Renal cortical epithelial cell (primary cell): ENCODE measurements at regions not wholly inside any gene's neighbourhood (a gene's known extent, or its start where the extent isn't known, plus 50 kb on each side); places are given as distances from the start of the nearest gene placed in this dataset.

Source experiments
- DNase-seq: peaks from one replicate; pipeline ENCODE4 v3.0.0-alpha.2; 2011; ENCODE audit warnings: low read depth

DNA sequence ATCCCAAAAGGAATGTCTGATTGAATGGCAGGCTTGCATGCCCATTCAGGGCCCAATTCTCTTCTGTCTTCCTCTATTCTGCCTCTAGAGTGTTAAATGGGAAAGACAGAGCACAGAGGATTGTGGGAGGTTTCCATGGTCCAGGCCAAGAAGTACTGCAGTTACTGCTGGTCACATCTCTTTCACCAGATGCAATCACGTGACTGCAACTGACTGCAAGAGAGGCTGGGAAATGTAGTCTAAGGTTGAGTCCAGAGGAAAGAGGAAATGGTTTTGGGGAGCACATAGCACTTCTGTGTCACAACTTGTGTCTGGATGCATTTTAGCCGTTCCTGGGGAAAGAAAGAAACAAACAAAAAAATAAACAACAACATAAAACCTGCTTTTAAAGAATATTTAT is 336.4 kb upstream of the BTBD3 start:
- DNase-seq: no peak

- DNase-seq: peak; percentile 18
Observed at GRCh38 chr20:11582060-11582459, 335.6 kb upstream of the BTBD3 start.

DNA sequence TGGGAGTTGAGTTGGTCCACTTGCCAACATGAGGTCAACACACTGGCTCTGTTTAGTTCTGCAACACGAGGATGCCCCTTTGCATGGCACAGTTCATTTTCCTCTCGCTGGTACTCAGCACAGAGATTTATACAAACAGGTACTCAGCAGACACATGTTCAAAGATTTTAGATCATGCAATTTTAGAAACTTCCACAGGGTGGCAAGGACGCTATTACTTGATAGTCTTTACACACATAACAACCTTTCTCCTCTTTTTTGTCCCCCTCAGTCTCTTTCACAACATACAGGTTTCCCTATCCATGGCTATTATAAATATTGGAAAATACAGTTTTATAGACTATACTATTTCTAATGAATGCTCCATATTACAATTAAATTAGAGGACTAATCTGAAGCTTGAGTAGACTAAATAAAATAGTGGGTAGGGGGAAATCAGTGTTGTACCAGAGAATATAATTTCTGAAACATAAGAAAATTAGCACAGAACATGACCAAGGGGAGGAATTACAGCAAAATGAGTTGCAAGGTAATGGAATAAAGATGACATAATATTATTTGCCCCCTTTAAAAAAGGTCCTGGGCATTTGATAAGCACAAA is 331.8 kb upstream of the BTBD3 start:
- DNase-seq: peak; percentile 50

- DNase-seq: no peak
Observed at GRCh38 chr20:11588875-11589274, 328.8 kb upstream of the BTBD3 start.

DNA sequence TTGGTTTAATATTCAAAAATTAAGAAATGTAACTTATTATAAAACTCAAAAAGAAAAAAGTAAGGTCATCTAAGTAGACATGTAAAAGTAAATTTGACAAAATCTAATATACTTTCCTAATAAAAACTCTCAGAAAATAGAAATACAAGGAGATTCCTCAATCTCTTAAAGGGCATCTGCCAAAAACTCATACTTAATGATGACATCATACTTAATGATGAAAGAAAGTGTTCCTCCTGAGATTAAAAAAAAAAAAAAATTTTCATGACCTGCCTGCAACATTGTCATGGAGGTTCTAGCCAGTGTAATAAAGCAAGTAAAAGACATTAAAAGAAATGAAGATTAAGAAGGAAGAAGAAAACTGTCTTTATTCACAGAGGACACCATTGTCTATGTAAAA is 325.7 kb upstream of the BTBD3 start:
- DNase-seq: no peak

DNA sequence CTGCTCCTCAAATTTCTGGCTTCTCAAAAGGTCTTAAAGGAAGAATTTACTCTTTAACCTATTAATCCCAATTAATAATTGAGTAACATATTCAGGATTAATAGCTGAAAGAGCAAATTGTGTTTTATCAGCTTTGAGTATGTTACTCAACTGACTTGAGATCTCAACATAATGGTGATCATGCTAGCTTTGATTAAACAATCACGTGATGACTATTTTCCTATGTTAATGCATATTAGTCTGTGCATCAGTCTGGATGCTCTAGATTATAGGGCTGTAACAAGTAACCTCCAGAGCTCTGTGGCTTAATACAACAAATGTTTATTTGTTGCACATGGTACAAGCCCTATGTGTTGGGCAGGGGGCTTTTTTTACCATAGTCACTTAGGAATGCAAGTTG is 313.4 kb upstream of the BTBD3 start:
- no peak for DNase-seq

DNA sequence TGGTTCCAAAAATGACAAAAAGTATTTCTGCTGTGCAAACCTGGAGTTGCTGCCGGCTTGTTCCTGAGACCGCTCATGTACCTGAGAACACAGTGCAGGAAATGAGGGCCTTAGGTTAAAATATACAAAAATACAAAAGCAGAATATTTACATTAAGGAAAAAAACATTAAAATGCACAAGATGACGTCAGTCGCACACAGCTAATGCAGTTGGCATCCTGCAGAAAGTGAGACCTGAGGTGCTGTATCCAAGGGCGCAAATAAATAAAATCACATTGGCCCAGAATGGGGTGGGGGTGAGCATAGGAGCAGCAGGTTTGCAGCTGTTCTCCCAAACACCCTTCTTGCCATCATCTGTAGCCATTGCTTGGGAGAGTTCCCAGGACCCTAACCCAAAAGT is 310.6 kb upstream of the BTBD3 start:
- DNase-seq: no peak

DNA sequence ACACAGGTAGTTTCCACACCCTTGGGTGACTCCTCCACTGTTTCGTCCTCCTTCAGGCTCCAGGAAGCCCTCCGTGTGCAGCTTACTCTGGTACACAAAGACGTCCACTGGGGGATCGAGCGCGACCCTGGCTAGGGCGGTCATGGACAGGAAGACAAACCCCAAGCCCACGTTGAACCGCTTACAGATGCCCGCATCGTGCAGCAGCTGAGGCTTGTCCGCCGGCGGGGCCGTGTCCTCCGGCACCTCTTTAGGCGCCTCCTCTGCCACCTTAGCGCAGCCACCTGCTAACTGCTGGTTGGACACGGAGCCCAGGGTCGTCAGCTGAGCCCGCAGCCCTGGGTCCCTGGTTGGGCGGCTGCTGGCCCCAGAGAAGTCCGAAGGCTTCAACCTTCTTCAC is 309.0 kb upstream of the BTBD3 start:
- DNase-seq: no peak

DNA sequence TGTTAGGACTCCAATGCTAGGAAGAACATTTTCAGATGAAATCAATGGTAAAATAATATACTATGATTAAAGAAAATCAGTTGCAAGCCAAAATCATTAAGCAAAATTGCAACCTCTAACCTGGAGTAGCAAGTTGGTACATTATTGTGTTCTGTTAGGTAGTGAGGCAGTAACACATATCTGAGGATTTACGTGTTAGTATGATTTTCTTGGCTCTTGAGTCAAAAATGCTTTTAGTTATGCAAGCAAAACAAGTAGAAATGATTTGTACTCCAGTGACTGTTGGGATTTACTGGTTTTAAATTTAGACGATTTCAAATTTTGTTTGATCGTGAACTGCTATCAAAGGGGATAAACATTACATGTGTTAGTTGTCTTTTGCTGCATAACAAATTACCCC is 293.0 kb upstream of the BTBD3 start:
- DNase-seq: no peak

DNA sequence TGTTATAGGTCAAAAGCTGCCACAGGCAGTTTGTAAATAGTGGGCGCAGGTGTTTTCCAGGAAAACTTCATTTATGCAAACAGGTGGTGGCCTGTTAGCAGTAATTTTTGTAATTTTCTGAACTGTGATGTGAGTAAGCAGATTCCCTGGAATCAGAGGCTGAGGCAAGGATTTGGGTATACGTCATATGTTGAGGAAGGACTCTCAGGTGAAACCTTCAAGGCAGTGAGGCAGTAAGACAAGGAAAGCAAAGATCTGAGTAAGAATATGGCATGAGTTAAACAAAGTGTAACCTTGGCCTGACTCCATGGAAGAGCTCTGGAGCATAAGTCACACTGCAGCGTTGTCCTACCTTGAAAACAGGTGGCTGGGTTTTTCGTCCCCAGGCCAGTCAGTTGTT is 291.1 kb upstream of the BTBD3 start:
- DNase-seq: peak; percentile 44

DNA sequence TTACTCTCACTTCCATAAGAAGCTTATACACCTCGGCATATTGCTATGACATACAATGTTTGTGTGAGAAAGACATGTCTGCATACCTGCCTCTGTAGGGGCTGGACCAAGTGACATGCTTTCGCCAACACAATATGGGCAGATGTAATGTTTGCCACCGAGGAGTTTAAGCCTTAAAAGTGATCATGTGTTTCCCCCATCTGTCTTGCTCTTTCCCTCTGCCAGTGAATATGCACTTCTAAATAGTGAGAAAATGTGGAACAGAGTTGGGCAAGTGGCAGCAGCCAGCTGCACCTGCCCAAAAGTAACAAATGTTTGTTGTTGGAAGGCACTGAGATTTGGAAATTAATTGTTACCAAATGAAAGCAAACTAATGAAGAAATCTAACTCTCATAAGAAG is 274.8 kb upstream of the BTBD3 start:
- no peak for DNase-seq

DNA sequence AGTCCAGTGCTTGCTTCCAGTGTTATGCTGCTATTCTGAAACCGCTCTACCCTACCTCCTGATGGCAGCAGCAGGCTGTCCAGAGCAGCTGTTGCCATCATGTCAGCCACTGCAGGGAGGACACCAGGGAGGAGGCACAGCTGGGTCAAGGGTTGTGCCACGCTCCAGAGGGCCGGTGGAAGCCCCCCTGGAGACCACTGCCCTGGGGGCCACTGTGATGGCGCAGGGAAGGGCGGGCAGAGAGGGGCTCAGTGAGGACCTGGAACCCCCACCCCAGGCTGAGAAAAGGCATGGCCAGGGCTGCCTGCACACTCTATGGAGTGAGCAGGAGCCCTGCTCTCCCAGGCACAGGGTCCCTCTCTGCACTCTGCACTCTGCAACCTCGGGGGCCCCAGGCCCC is 271.3 kb upstream of the BTBD3 start:
- DNase-seq: no peak

- DNase-seq: no peak
Observed at GRCh38 chr20:11650566-11650965, 267.1 kb upstream of the BTBD3 start.

GRCh38 chr20:11651138-11651537 is 266.6 kb upstream of the BTBD3 start:
- DNase-seq: peak; percentile 1

- peak; percentile 50 for DNase-seq
Observed at GRCh38 chr20:11651647-11652046, 266.0 kb upstream of the BTBD3 start.

GRCh38 chr20:11652128-11652527 is 265.6 kb upstream of the BTBD3 start:
- DNase-seq: peak; percentile 75

GRCh38 chr20:11654766-11655165 is 262.9 kb upstream of the BTBD3 start:
- DNase-seq: peak; percentile 94

- DNase-seq: no peak
Observed at GRCh38 chr20:11660673-11661072, 257.0 kb upstream of the BTBD3 start.

GRCh38 chr20:11671015-11671511 is 246.6 kb upstream of the BTBD3 start:
- DNase-seq: no peak

DNA sequence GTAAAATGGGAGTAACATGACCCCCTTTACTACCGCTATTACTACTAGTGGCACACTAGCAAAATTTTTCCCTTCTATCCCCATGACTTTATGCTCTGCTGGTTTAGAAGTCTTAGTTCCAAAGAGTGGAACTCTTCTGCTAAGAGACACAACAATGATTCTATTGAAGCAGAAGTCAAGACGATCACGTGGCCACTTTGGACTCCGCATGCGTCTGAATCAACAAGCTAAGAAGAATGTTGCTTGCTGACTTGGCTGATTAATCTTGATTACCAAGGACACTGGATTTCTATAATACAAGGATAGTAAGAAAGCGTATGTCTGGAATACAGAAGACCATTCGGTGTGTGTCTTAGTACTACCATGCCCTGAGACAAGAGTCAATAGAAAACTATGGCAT is 244.7 kb upstream of the BTBD3 start:
- DNase-seq: no peak

- DNase-seq: no peak
Observed at GRCh38 chr20:11675920-11676629, 241.6 kb upstream of the BTBD3 start.

- DNase-seq: peak; percentile 48
Observed at GRCh38 chr20:11676630-11677287, 240.9 kb upstream of the BTBD3 start.

GRCh38 chr20:11677428-11677827 is 240.3 kb upstream of the BTBD3 start:
- no peak for DNase-seq
